ENCODE measurements at regions not wholly inside any gene's neighbourhood (a gene's known extent, or its start where the extent isn't known, plus 50 kb on each side); places are given as distances from the start of the nearest gene placed in this dataset.

DNA sequence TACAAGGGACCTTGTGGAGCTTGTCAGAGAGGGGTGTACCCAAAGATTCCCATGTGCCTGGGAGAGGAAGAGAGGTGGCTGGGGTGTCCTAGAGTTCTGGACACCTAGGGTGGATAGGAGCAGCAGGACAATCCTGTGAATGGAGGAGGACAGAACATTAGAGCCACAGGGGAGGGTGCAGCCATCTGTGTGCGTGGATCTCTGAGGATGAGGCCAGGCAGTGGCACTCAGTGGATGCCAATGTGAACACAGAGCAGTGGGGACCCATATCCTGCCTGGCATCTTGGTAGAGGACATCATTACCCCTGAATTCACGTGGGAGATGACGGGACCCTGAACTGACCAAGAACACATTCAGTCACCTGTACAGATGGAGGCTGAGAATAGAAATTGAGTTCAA lies 205.3 kb downstream of the CD83 start:
- TF ChIP-seq, protein P1, sequence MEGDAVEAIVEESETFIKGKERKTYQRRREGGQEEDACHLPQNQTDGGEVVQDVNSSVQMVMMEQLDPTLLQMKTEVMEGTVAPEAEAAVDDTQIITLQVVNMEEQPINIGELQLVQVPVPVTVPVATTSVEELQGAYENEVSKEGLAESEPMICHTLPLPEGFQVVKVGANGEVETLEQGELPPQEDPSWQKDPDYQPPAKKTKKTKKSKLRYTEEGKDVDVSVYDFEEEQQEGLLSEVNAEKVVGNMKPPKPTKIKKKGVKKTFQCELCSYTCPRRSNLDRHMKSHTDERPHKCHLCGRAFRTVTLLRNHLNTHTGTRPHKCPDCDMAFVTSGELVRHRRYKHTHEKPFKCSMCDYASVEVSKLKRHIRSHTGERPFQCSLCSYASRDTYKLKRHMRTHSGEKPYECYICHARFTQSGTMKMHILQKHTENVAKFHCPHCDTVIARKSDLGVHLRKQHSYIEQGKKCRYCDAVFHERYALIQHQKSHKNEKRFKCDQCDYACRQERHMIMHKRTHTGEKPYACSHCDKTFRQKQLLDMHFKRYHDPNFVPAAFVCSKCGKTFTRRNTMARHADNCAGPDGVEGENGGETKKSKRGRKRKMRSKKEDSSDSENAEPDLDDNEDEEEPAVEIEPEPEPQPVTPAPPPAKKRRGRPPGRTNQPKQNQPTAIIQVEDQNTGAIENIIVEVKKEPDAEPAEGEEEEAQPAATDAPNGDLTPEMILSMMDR (IDR thresholded peaks at IDR 0.05): no peak
- TF ChIP-seq POLR2AphosphoS5 (IDR thresholded peaks at IDR 0.05; ENCODE audit: low read depth, low read length) (no peak), TEAD4 (IDR thresholded peaks at IDR 0.05; ENCODE audit: borderline replicate concordance, insufficient read depth) (no peak), FOSL2 (IDR thresholded peaks at IDR 0.05; ENCODE audit: borderline replicate concordance, low read depth) (no peak), SIN3A (IDR thresholded peaks at IDR 0.05; ENCODE audit: borderline replicate concordance, low read depth, low read length) (no peak), YY1 (IDR thresholded peaks at IDR 0.05; ENCODE audit: low read depth) (no peak)
- TF ChIP-seq, protein P2, sequence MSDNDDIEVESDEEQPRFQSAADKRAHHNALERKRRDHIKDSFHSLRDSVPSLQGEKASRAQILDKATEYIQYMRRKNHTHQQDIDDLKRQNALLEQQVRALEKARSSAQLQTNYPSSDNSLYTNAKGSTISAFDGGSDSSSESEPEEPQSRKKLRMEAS (IDR thresholded peaks at IDR 0.05; ENCODE audit: low read depth): no peak
- TF ChIP-seq, protein P3, sequence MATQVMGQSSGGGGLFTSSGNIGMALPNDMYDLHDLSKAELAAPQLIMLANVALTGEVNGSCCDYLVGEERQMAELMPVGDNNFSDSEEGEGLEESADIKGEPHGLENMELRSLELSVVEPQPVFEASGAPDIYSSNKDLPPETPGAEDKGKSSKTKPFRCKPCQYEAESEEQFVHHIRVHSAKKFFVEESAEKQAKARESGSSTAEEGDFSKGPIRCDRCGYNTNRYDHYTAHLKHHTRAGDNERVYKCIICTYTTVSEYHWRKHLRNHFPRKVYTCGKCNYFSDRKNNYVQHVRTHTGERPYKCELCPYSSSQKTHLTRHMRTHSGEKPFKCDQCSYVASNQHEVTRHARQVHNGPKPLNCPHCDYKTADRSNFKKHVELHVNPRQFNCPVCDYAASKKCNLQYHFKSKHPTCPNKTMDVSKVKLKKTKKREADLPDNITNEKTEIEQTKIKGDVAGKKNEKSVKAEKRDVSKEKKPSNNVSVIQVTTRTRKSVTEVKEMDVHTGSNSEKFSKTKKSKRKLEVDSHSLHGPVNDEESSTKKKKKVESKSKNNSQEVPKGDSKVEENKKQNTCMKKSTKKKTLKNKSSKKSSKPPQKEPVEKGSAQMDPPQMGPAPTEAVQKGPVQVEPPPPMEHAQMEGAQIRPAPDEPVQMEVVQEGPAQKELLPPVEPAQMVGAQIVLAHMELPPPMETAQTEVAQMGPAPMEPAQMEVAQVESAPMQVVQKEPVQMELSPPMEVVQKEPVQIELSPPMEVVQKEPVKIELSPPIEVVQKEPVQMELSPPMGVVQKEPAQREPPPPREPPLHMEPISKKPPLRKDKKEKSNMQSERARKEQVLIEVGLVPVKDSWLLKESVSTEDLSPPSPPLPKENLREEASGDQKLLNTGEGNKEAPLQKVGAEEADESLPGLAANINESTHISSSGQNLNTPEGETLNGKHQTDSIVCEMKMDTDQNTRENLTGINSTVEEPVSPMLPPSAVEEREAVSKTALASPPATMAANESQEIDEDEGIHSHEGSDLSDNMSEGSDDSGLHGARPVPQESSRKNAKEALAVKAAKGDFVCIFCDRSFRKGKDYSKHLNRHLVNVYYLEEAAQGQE (IDR thresholded peaks at IDR 0.05; ENCODE audit: low read depth, low read length): no peak
- TF ChIP-seq, protein P4, sequence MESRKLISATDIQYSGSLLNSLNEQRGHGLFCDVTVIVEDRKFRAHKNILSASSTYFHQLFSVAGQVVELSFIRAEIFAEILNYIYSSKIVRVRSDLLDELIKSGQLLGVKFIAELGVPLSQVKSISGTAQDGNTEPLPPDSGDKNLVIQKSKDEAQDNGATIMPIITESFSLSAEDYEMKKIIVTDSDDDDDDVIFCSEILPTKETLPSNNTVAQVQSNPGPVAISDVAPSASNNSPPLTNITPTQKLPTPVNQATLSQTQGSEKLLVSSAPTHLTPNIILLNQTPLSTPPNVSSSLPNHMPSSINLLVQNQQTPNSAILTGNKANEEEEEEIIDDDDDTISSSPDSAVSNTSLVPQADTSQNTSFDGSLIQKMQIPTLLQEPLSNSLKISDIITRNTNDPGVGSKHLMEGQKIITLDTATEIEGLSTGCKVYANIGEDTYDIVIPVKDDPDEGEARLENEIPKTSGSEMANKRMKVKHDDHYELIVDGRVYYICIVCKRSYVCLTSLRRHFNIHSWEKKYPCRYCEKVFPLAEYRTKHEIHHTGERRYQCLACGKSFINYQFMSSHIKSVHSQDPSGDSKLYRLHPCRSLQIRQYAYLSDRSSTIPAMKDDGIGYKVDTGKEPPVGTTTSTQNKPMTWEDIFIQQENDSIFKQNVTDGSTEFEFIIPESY (IDR thresholded peaks at IDR 0.05; ENCODE audit: borderline replicate concordance, low read depth): no peak

Data from SK-N-SH (cell line).